C4-2B (cell line): ENCODE measurements at regions not wholly inside any gene's neighbourhood (a gene's known extent, or its start where the extent isn't known, plus 50 kb on each side); places are given as distances from the start of the nearest gene placed in this dataset.

Source experiments
- H3K27ac ChIP-seq: fragments of 450-650 bp; 2 replicates; pipeline ENCODE4 v1.5.1; 2017
- ZFX ChIP-seq: fragments of 450-650 bp; IDR thresholded peaks from 2 replicates; pipeline ENCODE4 v1.6.1; 2017
- TF ChIP-seq, protein P1 (sequence below): fragments of 450-650 bp; conservative IDR thresholded peaks from 2 replicates; pipeline ENCODE4 v1.5.1; 2017; ENCODE audit warnings: mild to moderate bottlenecking

DNA sequence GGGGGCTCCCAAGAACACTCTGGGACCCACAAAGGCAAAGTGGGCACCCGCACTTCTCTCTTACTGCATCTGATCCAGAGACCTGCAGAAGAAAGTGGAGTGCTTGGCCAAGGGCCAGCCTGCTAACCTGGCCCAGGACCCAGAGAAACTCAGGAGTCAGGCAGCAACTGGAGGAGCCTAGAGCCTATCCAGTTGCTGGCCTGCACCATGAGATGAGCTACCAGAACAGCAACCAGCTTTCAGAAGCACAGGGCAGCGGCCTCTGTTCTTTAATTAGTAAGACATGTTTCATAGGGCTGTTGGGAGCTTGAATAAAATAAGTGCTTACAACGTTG, 298.3 kb downstream of the GADD45G start:
- TF ChIP-seq, protein P1, sequence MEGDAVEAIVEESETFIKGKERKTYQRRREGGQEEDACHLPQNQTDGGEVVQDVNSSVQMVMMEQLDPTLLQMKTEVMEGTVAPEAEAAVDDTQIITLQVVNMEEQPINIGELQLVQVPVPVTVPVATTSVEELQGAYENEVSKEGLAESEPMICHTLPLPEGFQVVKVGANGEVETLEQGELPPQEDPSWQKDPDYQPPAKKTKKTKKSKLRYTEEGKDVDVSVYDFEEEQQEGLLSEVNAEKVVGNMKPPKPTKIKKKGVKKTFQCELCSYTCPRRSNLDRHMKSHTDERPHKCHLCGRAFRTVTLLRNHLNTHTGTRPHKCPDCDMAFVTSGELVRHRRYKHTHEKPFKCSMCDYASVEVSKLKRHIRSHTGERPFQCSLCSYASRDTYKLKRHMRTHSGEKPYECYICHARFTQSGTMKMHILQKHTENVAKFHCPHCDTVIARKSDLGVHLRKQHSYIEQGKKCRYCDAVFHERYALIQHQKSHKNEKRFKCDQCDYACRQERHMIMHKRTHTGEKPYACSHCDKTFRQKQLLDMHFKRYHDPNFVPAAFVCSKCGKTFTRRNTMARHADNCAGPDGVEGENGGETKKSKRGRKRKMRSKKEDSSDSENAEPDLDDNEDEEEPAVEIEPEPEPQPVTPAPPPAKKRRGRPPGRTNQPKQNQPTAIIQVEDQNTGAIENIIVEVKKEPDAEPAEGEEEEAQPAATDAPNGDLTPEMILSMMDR: no peak
- no peak for TF ChIP-seq ZFX
- H3K27ac ChIP-seq: no peak overlapping the region

DNA sequence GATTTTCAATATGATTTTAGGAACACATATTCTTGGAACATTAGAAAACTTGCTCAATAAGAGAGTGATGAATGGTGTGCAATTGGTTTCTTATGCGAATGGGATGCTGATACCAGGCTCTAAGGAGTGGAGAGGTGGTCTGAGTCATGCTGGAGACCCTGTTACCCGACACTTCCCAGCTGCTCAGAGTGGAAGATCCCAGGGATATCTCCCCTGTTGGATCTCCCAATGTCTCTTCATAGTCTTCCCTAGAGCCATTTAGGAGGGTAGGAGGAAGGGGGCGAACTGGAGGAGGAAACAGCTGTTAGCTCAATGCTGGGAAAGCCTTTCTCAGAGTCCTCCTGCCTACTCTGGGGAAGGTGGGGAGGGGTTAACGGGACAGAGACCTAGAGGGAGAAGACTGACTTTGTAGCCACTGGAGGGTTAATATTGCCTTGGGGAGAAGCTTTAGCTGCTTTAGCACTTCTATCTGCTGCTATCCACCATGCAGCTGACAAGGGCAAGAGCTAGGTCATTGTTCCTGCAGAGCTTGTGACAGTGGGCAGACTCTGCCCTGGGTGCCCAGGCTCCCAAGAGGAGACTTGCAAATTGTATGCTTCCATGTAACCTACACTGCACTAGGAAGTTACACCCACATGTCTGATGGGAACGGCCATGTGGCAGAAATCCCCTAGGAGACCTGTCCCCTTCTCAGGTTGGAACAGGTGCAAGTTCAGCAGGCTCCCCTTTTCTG, 301.0 kb downstream of the GADD45G start:
- H3K27ac ChIP-seq: no peak overlapping the region
- no peak for TF ChIP-seq ZFX
- TF ChIP-seq, protein P1: no peak

DNA sequence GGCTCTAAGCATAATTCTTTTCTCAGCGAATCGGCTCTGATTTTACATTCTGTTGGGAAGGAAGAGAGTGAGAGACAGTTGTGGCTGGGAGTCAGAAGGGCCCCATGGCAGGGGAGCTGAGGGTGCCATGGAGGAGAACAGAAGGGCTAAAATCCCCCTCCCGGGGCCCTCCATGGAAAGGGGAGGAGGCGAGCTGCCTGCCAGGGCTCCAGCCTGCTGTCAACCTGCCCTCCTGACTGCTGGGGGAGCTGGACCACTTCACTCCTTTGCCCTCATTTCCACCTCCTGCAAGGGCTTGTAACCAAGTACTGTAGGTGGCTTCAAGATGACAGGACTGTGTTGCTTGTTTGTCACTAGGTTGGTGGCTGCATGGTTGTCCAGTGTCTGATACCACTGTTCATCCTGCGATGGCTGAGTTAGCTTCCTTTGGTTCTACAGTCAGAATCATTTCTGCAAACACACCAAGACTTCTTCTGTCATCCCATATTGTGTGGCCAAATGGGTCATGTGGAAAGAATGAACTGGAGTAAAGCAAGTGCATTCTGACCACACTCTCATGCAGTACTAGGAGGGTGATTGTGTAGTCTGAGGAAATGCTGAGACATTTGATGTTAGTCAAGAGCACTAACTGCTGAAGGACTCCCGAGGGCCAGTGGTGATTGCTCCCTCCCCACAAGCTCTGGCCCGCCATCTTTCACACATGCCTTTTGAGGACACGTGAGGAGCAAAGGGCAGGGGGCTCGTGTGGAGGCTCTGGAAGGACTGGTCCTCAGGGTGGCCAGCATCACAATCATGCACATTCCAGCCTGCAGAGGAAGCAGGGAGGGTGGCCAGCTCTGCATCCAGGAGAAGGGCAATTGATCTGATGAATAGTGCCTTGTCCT, 307.2 kb downstream of the GADD45G start:
- TF ChIP-seq, protein P1: no peak
- no peak for TF ChIP-seq ZFX
- H3K27ac ChIP-seq: no peak overlapping the region

DNA sequence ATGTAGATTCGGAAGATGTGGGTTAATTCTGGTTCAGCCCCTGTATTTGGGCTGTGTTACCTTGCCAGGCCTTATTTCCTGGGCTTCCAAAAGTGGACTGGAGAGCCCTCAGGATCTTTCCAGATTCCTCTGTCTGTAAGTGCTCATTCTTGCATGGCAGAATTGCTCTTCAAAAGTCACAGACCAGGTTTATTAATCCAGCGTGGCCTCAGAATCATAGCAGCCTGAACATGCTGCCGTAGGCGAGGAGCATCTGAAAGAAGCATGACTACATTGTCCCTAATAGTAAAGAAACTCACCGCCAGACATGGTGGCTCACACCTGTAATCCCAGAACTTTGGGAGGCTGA, 307.8 kb downstream of the GADD45G start:
- TF ChIP-seq ZFX: no peak
- TF ChIP-seq, protein P1: no peak
- no peak overlapping the region for H3K27ac ChIP-seq

DNA sequence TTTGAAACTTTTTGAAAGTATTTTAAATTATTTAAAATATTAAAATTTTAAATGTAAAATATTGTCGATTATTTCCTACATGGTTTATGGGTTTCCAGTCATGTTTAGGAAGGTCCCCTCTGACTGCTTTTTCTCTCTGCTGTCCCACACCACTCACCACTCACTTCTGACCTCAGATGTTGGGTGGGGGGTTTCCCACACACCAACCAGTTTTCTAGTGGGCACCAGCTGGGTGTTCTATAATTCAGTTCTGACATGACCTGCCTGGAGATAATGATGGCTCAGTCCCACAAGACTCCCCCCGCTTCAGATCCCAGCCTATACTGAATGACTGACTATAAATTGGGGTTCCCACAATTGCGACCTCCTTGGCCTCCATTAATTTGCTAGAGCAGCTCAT, 310.4 kb downstream of the GADD45G start:
- TF ChIP-seq, protein P1: no peak
- TF ChIP-seq ZFX: no peak
- H3K27ac ChIP-seq: no peak overlapping the region

DNA sequence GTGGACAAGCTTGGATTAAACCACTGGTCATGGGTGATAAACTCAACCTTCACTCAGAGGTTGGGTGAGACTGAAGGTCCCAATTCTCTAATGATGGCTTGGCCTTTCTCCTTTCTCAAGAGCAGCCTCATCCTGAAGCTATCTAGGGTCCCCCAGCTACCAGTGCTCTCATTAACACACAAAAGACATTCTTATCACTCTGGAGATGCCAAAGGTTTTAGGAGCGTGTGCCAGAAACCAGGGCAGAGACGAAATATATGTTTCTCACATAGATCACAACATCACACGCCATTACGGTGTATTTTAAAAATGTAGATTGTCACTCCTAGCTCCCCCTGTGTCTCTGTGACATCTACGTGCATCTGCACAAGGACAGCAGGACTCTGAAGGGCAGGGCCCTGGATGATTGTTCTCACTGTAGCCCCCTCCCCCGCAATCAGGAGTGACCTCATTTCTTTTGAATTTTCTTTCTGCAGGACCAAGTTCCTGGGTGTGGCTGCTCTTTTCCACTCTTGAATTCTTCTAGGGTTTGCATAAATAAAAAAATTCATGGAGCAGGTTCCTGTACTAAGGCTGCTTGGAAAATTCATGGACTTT, 311.3 kb downstream of the GADD45G start:
- no peak for TF ChIP-seq ZFX
- TF ChIP-seq, protein P1: no peak
- no peak overlapping the region for H3K27ac ChIP-seq

DNA sequence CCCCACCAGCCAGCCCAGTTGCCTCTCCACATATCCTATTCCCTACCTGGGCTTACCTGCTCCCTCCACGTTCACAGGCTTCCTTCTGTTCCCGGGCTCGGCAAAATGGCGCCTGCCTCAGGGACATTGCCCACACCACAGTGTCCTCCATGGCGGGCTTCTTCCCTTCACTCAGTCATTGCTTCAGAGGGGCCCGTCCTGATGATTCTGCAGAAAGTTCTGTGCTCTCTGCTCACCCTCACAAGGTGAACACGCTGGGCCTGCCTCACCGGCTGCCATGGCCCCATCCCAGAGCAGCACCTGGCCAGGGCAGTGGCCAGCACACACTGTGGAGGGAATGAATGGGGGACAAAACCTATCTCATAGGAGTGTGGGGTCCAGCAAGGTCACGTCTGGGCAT, 313.0 kb downstream of the GADD45G start:
- H3K27ac ChIP-seq: no peak overlapping the region
- TF ChIP-seq, protein P1: no peak
- no peak for TF ChIP-seq ZFX
